ENCODE measurements at regions not wholly inside any gene's neighbourhood (a gene's known extent, or its start where the extent isn't known, plus 50 kb on each side); places are given as distances from the start of the nearest gene placed in this dataset.

DNA sequence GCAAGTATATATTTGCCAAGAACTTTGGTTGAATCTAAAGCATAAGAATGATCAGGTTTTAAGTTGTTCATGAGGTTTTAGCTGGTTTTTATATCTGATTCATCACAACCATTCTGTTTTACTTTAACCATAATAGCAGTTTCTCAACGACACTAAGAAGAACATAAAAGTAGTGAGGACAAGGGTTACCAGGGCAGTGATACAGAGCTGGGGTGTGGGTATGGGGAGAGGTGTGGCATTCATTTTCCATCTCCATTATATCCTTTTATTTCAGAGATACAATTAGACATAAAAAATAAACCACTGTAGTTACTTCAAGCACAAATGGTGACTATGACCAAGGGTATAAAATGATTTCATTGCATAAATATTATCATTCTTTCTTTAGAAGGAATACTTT is 149.8 kb upstream of the STEAP4 start:
- no peak overlapping the region for H3K4me3 ChIP-seq
- H3K27me3 ChIP-seq (ENCODE audit: low read depth) = no peaks in the 10 kb centered on the region
- H3K36me3 ChIP-seq = no peaks in the 10 kb centered on the region
- DNase-seq (no peak), ATAC-seq (no peak)
- intact Hi-C loops (cut with DNase I) = no loop called here
- H3K9me3 ChIP-seq = no peaks in the 10 kb centered on the region
- TF ChIP-seq, protein P1, sequence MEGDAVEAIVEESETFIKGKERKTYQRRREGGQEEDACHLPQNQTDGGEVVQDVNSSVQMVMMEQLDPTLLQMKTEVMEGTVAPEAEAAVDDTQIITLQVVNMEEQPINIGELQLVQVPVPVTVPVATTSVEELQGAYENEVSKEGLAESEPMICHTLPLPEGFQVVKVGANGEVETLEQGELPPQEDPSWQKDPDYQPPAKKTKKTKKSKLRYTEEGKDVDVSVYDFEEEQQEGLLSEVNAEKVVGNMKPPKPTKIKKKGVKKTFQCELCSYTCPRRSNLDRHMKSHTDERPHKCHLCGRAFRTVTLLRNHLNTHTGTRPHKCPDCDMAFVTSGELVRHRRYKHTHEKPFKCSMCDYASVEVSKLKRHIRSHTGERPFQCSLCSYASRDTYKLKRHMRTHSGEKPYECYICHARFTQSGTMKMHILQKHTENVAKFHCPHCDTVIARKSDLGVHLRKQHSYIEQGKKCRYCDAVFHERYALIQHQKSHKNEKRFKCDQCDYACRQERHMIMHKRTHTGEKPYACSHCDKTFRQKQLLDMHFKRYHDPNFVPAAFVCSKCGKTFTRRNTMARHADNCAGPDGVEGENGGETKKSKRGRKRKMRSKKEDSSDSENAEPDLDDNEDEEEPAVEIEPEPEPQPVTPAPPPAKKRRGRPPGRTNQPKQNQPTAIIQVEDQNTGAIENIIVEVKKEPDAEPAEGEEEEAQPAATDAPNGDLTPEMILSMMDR (IDR thresholded peaks at IDR 0.05) = no peak
- no peak overlapping the region for H3K27ac ChIP-seq
- no peaks in the 10 kb centered on the region for H3K4me1 ChIP-seq

DNA sequence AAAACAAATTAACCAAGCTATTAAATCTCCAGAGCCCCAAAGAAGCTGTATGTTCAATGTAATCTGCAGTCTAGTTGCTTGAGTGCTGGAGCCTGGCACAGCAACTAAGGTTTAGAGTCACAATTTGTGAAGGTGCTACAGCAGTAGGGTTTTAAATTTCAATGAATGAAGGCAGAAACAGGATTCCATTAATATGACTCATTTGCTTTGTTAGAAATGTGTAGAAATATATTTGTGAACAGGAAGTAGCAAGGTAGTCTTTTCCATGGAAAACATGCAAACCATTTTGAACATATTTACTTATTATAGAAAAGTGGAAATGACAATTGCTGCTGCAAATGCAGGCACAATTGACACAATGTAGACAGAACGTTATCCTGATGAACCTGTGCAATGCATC is 149.0 kb upstream of the STEAP4 start:
- DNase-seq = no peak
- intact Hi-C loops (cut with DNase I) = no loop called here
- H3K36me3 ChIP-seq = no peaks in the 10 kb centered on the region
- H3K4me3 ChIP-seq = no peak overlapping the region
- no peaks in the 10 kb centered on the region for H3K27me3 ChIP-seq (ENCODE audit: low read depth)
- ATAC-seq = no peak
- TF ChIP-seq, protein P1 (IDR thresholded peaks at IDR 0.05) = no peak
- no peak overlapping the region for H3K27ac ChIP-seq
- no peaks in the 10 kb centered on the region for H3K4me1 ChIP-seq
- no peaks in the 10 kb centered on the region for H3K9me3 ChIP-seq

DNA sequence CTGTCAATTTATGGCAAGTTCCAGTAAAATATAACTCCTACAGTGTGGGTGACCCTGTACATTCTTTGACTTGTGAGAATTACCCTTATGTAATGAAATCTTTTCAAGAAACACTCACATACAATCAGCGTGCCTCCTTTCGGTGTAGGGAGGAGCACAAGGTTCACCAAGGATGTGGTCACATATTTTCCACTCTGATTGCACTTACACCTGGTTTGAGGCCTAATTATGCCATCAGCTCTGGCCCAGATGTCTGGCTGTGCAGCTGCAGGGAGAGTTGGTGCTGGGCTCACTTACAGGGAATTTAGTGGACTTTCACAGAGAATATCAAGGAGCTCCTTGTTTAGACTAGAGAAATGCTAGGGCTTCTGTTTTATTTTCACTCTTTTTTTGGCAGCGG is 146.0 kb upstream of the STEAP4 start:
- Histone ChIP-seq H3K9me3 (no peaks in the 10 kb centered on the region), H3K27me3 (ENCODE audit: low read depth) (no peaks in the 10 kb centered on the region), H3K27ac (no peak overlapping the region), H3K4me3 (no peak overlapping the region), H3K36me3 (no peaks in the 10 kb centered on the region), H3K4me1 (no peaks in the 10 kb centered on the region)
- ATAC-seq (no peak), DNase-seq (no peak)
- intact Hi-C loops (cut with DNase I) = no loop called here
- TF ChIP-seq, protein P1 (IDR thresholded peaks at IDR 0.05) = no peak

DNA sequence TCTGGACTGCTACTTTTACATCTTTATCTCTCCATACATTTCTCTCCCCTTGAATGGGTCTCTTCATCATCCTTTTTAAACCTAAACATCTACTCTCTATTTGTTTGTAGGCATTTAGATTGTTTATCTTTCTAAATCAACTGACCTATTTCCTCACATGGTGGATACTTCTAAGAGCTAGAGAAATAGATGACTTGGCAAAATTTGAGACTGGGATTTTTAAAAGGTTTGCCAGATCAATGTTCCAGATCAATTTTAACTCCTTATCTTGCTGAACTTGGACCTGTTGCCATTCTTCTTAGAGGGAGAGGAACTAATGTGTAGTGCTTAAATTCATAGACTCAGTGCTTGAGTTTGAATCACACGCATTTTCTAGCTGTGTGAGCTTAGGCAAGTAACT is 144.2 kb upstream of the STEAP4 start:
- ATAC-seq = no peak
- TF ChIP-seq, protein P1 (IDR thresholded peaks at IDR 0.05) = no peak
- H3K36me3 ChIP-seq = no peaks in the 10 kb centered on the region
- no peak overlapping the region for H3K27ac ChIP-seq
- H3K27me3 ChIP-seq (ENCODE audit: low read depth) = no peaks in the 10 kb centered on the region
- DNase-seq = no peak
- H3K9me3 ChIP-seq = no peaks in the 10 kb centered on the region
- no peak overlapping the region for H3K4me3 ChIP-seq
- intact Hi-C loops (cut with DNase I) = no loop called here
- H3K4me1 ChIP-seq = no peaks in the 10 kb centered on the region

DNA sequence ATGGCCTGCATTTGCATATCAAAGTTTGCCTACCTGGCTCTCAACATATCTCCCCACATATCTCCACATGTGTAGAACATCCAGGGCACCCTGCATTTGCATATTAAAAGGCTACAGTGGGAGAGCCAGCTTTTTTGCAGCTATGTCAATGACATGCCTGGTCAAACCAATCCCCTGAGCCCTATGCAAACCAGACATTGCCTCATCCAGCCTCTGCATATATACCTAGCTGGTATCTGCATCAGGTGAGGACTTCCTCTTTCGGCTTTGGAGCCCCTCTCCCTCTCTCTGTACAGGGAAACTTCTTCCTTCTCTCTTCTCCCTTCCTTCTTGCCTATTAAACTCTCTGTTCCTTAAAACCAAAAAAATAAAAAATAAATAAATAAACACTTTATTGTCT is 142.7 kb upstream of the STEAP4 start:
- intact Hi-C loops (cut with DNase I) = no loop called here
- DNase-seq (no peak), ATAC-seq (no peak)
- H3K9me3 ChIP-seq = no peaks in the 10 kb centered on the region
- no peaks in the 10 kb centered on the region for H3K27me3 ChIP-seq (ENCODE audit: low read depth)
- H3K36me3 ChIP-seq = no peaks in the 10 kb centered on the region
- TF ChIP-seq, protein P1 (IDR thresholded peaks at IDR 0.05) = no peak
- H3K27ac ChIP-seq = no peak overlapping the region
- no peaks in the 10 kb centered on the region for H3K4me1 ChIP-seq
- no peak overlapping the region for H3K4me3 ChIP-seq

GRCh38 chr7:88442413-88442812 is 135.7 kb upstream of the STEAP4 start:
- no peak for ATAC-seq
- Histone ChIP-seq H3K36me3 (no peaks in the 10 kb centered on the region), H3K9me3 (no peaks in the 10 kb centered on the region), H3K27me3 (ENCODE audit: low read depth) (no peaks in the 10 kb centered on the region), H3K4me1 (no peaks in the 10 kb centered on the region), H3K4me3 (no peak overlapping the region), H3K27ac (no peak overlapping the region)
- TF ChIP-seq, protein P1 (IDR thresholded peaks at IDR 0.05) = no peak
- intact Hi-C loops (cut with DNase I) = no loop called here
- DNase-seq = no peak
